ENCODE measurements at regions not wholly inside any gene's neighbourhood (a gene's known extent, or its start where the extent isn't known, plus 50 kb on each side); places are given as distances from the start of the nearest gene placed in this dataset.
"Not testable (repeated sequence)": the region's sequence is repeated elsewhere in the genome, so short reads cannot be mapped to it uniquely, and the experiment has no call there.

DNA sequence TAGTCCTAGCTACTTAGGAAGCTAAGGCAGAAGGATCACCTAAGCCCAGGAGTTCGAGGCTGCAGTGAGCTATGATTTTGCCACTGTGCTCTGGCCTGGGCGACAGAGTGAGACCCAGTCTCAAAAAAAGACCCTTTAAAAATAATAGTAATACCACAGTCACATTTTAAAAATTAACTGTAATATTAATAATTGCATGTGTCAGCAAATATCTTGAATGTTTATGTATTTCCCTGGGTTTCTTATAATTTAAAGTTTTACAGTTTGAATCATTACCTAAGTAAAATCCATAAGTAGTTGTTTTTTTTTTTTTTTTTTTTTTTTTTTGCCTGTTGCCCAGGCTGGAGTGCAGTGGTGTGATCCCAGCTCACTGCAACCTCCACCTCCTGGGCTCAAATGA, 69.2 kb downstream of the LYZL2 start:
- DNase-seq (ENCODE audit: low read depth in 1 of 2, low spot score in 1 of 2) = no peak

DNA sequence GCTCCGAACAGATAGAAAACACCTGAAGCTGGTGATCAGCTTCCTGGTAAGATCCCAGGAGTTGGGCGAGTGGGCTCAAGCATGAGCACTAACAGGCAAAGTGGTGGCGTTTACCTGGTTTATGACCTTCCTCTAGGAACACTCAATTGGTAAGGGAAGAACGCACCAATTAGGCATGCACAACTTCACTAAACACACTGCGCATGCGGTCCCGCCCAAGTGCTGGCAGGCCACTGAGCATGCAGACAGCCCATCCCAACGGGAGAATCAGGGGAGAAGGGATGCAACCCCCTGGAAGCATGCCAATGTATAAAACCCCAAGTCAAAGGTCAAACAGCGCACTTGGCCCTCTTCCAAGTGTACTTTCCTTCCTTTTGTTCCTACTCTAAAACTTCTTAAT, 70.4 kb downstream of the LYZL2 start:
- DNase-seq (ENCODE audit: low read depth in 1 of 2, low spot score in 1 of 2) = no peak

DNA sequence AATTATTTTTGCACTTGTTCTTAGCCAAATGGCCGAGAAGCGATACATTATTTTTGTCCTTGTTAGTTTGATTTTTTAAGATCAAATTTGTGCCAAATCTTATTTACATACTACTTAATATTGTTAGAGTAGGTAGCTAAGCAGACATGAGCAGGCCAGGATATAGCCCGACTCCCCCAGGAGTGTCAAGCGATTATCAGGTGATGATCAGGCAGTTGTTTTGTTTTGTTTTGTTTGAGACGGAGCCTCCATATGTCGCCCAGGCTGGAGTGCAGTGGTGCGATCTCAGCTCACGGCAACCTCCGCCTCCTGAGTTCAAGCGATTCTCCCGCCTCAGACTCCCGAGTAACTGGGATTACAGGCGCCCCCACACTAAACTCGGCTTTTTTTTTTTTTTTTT, 71.1 kb downstream of the LYZL2 start:
- DNase-seq (ENCODE audit: low read depth in 1 of 2, low spot score in 1 of 2) = no peak

DNA sequence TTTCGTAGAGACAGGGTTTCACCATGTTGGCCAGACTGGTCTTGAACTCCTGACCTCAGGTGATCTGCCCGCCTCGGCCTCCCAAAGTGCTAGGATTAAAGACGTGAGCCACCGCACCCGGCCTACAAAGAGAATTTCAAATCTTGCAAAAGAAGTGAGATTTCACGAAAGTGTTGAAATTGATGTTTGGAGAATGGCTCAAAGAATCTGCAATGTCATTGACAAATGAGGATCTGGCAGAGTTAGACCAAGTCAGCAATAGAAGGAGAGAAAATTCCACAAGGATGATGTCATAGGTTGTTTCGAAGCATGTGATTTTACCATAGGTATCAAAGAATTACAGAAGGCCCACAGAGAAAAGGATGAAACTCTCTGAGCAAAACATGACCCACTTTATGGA, 71.7 kb downstream of the LYZL2 start:
- no peak for DNase-seq (ENCODE audit: low read depth in 1 of 2, low spot score in 1 of 2)

DNA sequence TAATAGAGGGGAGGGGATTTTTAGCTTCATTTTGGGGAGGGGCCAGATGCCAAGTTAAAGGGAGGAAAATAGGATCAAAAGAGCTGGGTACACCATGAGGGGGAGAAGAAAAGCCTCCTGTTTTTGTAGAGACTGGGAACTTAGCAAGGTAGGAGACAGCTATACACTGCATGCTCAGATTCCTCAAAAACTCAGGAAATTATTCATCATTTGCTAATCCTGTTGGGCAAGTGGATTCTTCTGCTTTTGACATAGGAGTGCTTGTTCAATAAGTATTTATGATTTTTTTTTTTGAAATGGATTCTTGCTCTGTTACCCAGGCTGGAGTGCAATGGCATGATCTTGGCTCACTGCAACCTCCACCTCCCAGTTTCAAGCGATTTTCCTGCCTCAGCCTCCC, 73.4 kb downstream of the LYZL2 start:
- DNase-seq (ENCODE audit: low read depth in 1 of 2, low spot score in 1 of 2) = no peak

DNA sequence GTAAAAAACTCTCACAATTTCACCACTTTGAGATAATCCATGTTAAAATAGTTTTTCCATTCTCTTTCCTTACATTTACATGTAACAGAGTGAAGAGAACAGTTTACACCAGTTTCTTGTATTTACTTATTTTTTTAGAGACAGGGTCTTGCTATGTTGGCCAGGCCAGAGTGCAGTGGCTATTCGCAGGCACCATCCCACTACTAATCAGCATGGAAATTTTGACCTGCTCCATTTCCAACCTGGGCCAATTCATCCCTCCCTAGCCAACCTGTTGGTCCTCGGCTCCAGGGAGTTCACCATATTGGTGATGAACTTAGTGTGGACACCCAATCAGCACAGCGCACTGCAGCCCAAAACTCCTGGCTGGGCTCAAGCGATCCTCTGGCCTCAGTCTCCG, 74.1 kb downstream of the LYZL2 start:
- no peak for DNase-seq (ENCODE audit: low read depth in 1 of 2, low spot score in 1 of 2)

DNA sequence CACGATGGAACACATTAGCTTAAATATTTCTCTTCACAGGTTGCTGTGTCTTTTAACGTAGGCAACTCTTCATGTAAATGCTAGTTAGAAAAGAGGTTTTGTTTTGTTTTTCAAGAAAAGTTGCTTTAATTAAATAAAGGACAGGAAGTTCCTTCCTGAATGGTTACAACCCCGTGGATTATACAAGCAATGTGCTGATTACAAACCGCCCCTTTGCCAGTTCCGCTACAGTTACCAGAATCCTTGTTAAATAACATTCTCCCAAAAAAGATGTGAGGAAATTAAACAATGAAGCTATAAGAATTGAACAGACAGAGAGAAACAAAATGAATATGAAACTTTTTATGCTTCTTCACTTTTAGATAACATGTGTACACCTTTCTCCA, 75.1 kb downstream of the LYZL2 start:
- no peak for DNase-seq (ENCODE audit: low read depth in 1 of 2, low spot score in 1 of 2)

DNA sequence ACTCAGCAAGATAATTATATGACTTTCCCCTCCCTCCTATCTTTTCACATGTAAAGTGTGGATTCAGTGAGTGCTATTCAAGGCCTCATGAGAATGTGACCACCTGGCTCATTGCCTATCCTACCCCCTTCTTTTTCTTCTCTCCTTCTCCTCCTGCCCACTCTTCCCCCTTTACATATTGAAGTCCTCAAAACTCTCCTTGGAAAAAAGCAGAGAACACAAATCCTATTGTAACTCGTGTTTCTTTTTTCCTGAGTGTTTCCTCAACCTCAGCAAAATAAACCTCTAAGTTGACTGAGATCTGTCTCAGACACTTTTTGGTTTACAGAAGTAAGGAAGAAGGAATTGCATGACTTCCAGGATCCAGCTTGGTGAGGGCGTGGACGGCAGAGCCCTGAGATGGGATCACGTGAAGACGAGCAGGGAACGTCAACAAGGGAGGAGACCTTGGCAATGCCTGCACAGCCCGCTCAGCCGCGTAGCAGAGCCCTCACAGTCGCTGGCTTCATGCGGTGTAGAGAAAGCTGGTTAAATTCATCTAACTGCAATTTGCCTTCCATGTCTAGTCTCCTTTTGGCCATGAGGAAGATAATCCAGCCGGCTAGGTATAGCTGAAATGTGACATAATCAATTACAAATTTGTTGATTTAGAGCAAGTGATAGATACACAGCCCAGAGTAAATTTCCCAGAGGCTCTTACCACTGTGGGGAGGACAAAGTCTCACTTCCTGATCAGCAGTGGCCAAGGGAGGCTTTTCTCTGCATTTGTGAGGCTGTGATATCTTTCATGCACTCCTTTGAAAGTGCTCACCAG, 75.7 kb downstream of the LYZL2 start:
- DNase-seq (ENCODE audit: low read depth in 1 of 2, low spot score in 1 of 2) = no peak

DNA sequence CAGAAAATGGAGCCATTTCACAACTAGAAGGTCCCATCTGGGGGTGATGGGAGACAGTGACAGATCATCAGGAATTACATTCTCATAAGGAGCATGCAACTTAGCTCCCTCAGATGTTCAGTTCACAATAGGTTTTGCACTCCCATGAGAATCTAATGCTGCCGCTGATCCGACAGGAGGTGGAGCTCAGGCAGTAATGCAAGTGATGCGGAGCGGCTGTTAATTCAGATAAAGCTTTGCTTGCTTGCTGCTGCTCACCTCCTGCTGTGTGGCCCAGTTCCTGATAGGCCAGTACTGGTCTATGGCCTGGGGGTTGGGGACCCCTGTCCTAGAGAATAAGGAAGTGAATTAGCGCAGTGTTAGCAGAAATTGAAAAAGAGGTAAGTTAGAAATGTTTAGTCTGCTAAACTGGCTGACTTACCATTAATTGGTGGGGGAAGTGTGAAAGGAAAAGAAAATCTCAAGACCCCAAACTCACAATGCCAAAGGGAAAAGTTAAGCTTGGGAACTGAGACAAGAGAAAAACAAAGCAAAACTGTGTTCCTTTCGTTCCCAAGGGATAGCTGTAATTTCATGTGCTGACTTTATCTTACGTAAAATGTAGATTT, 76.4 kb downstream of the LYZL2 start:
- no peak for DNase-seq (ENCODE audit: low read depth in 1 of 2, low spot score in 1 of 2)

DNA sequence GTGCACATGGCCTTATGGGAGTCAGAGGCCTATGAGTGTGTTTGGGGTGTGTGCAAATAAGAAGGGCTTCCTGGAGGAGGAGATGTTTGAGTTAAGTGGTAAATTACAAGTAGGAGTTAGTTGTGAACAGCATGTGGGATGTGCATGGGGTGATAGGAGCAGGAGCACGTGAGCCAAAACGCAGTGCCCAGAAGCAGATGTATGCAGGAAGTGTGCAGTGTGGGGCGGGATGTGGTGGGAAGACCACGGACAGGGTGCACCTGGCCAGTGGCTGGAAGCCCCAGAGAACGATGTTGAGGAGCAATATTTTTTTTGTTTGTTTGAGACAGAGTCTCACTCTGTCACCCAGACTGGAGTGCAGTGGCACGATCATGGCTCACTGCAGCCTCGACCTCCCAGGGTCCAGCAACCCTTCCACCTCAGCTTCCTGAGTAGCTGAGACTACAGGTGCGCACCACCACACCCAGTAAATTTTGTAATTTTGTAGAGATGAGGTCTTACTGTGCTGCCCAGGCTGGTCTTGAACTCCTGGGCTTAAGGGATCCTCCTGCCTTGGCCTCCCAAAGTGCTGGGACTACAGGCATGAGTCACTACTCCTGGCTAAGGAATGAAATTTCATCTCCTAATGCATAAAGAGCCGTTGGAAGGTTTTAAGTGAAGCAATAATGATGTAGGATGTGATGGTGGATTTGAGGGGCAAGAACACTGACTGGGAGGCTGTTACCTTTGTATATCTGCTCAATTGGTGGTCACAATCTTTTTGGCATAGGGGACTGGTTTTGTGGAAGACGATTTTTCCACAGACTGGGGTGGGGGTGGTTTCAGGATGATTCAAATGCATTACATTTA, 78.4 kb downstream of the LYZL2 start:
- no peak for DNase-seq (ENCODE audit: low read depth in 1 of 2, low spot score in 1 of 2)

DNA sequence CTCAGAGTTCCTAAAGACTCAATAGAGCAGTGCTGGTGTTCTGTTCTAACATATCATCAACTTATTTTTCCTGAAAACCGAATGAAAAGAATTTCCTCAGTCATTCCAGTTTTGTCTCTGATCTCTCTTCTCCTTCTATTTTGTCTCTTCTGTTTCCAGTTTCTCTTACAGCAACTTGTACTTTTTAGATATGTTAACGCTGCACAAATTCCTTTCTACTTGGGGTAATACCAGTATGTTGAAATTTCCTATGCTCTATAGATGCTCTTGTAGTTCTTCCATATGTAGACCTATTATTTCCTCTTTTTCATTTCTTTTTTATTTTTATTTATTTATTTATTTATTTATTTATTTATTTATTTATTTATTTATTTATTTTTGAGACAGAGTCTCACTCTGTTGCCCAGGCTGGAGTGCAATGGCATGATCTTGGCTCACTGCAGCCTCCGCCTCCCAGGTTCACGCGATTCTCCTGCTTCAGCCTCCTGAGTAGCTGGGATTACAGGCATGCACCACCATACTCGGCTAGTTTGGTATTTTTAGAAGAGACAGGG, 80.3 kb downstream of the LYZL2 start:
- not testable (repeated sequence) for DNase-seq (ENCODE audit: low read depth in 1 of 2, low spot score in 1 of 2)

DNA sequence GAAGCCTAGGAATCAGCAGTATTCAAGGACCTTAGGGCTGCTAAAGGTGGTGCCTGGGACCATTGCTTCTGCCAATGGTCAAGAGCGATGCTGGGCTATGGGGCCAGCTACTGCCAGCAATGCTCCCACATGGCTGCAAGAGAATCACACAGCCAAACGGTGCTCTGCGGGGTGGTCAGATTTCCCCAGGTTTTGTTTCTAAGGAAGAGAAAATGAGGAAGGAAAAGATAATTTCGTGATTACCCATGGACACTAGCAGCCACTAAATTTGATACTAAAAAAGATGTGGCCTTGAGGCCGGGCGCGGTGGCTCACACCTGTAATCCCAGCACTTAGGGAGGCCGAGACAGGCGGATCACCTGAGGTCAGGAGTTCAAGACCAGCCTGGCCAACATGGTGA, 83.0 kb downstream of the LYZL2 start:
- DNase-seq (ENCODE audit: low read depth in 1 of 2, low spot score in 1 of 2) = no peak

DNA sequence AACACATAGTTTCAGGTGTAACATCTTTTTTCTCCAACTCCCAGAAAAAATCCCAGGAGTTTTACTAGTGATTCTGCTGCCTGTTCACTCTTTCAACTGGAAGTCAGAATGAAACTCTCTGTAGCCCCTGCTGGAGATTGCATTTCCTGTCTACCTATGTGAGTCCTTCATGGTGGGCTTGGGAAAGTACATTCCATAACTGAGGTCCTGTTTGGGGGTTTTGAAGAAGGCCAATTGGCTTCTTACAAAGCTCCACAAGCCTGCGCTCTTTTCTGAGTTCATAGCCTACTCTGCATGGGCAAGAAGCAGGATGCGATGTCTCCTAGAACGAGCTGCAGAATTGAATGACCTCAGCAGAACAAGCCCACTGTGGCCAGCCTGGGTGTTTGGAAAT, 86.7 kb downstream of the LYZL2 start:
- DNase-seq (ENCODE audit: low read depth in 1 of 2, low spot score in 1 of 2) = no peak

DNA sequence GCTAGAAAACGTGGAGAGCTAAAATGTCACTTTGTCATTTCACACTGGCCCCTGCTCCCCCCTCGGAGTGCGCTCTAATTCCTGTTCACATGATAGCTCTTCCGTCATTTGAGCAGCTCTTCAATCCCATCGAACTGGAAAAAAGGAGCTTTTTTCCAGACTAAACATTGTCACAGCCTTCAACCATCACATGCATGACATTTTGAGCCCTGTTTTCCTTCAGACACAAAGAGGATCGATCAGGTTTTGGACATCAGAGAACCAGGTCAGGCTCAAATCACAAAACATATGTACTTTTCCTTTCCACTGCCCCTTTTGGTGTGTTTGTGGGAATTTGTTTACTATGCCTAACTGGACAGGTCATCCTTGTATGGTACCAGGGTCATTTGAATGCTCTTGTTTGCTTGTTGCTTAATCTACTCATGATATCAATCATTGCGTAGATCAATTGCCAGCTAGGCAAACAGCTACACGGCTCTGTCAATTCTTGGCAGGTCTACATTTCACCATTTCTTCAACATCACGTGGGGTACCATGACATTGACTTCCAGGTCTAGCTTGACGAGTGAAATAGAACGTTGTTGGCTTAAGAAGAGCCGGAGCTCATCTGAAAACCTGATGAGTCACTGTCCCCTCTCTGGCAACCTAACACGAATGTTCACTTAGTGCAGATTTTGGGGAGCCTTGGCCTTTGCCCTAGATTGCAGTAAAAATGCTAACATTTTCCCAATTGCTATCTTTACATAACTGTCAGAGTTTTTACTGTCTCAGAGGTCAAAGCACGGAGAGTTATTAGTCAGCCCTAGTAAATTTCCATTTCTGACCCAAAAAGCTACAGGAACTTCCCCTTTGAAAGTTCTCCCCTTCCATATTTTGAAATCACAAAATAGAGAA, 87.3 kb downstream of the LYZL2 start:
- no peak for DNase-seq (ENCODE audit: low read depth in 1 of 2, low spot score in 1 of 2)

DNA sequence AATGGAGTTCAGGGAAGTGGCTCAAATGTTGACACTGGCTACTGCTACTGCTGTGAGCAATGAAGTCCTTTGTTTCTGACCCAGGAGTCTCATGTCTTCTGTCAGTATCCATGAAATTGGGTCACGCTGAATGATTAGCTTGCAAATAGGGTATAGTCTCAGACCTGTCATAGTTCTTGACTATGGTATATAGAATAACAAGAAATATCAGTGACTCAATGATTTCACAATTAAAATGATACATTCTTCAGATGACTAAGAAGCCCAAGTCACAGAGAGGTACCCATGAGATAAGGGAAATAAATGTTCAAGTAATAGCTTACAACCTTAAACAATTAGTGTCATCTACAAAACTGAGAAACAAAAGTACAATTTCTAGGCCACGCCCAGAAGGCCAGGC, 89.3 kb downstream of the LYZL2 start:
- DNase-seq (ENCODE audit: low read depth in 1 of 2, low spot score in 1 of 2) = no peak

DNA sequence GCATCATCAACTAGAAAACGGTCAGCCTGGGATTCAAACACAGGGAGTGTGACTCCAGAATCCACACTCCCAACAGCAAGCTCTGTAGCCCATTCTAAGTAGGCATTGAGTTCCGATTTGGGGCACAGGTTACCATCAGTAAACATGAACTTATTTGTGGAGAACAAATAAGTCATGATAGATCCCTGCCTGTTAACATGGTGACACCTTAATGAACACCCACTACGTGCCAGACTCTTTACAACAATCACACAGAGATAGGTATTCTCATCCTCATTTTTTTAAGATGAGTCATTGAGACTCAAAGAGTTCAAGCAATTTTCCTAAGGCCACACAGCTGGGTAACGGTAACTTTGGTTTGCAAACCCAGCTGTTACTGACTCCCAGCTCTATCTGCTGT, 91.5 kb downstream of the LYZL2 start:
- DNase-seq (ENCODE audit: low read depth in 1 of 2, low spot score in 1 of 2) = no peak

DNA sequence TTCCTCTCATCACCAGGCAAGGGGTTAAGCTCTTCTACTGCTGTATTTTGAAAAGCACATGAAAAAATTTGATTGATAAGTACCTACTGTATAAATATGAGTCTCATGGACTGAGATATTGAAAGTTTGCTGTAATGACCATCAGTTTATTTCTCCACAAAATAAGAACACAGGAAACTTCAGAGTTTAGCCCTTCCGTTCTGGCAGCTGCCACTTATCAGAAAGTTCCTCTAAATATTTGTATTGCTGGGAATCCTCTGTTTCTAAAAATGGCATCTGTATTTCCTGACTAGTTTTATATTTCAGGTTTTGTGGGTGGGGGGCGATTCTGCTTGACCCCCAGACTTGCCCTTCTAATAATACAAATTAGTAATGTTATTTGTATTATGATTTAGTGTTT, 92.0 kb downstream of the LYZL2 start:
- no peak for DNase-seq (ENCODE audit: low read depth in 1 of 2, low spot score in 1 of 2)

DNA sequence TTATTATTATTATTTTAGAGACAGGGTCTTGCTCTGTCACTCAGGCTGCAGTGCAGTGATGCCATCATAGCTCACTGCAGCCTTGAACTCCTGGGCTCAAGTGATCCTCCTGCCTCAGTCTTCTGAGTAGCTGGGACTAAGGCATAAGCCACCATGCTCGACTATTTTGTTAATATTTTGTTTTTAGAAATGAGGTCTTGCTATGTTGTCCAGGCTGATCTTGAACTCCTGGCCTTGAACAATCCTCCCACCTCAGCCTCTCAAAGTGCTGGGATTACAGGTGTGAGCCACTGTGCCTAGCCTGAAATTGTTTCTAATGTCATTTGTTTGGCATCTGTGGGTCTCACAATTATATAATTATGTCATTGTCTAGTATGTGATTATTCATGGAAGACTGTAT, 92.4 kb downstream of the LYZL2 start:
- DNase-seq (ENCODE audit: low read depth in 1 of 2, low spot score in 1 of 2) = not testable (repeated sequence)

DNA sequence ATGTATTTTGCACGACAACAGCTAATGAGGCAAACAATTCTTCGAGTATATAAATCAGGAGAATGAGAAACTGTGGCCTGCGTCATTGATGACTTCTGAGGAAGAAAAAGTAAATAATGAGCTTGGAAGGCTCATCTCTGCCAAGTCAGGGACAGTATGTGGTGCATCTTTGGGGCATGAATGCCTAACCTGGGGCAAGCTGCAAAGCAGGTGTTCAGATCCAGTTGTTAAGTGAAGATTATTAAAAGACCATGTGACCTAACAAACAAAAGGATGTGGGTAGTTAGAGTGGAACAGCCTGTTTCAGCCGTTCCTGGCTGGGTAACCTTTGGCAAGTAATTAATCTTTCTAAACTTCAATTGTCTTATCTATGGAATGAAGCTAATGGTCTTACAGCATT, 93.0 kb downstream of the LYZL2 start:
- DNase-seq (ENCODE audit: low read depth in 1 of 2, low spot score in 1 of 2) = no peak

DNA sequence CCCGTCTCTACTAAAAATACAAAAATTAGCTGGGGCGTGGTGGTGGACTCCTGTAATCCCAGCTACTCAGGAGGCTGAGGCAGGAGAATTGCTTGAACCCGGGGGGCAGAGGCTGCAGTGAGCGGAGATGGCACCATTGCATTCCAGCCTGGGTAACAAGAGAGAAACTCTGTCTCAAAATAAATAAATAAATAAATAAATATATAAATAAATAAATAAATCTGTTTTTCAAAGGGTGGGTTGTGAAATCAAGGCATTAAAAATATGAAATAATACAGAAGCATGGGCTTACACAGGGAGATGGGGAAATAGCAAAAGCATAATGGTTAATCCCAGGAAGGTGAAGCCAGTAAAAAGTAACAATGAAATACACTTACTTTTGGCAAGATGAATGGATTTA, 93.9 kb downstream of the LYZL2 start:
- DNase-seq (ENCODE audit: low read depth in 1 of 2, low spot score in 1 of 2) = no peak

Data from activated T-helper 1 cell treated with anti-CD3 and anti-CD28 coated beads, Interleukin-2, amount 50 U/mL, for 16 hours (primary cell).